ENCODE measurements at regions not wholly inside any gene's neighbourhood (a gene's known extent, or its start where the extent isn't known, plus 50 kb on each side); places are given as distances from the start of the nearest gene placed in this dataset.

DNA sequence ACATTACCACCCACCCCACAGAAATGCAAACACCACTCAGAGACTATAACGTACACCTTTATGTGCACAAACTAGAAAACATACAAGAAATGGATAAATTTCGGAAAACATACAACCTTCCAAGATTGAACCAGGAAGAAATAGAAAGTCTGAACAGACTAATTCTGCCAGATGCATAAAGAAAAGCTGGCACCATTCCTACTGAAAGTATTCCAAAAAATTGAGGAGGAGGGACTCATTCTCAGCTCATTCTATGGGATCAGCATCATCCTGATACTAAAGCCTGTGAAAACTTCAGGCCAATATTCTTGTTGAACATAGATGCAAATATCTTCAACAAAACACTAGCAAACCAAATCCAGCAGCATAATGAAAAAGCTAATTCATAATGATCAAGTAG lies 115.1 kb upstream of the CD180 start:
- TF ChIP-seq NR2C2 (CRISPR knock-in tag; IDR thresholded peaks at IDR 0.05) (no peak), TCF7 (CRISPR knock-in tag; IDR thresholded peaks at IDR 0.05; ENCODE audit: low read depth) (no peak), ZBTB21 (CRISPR knock-in tag; IDR thresholded peaks at IDR 0.05; ENCODE audit: borderline replicate concordance) (no peak), ELF4 (CRISPR knock-in tag; IDR thresholded peaks at IDR 0.05; ENCODE audit: low read depth) (no peak)
- TF ChIP-seq, protein P1, sequence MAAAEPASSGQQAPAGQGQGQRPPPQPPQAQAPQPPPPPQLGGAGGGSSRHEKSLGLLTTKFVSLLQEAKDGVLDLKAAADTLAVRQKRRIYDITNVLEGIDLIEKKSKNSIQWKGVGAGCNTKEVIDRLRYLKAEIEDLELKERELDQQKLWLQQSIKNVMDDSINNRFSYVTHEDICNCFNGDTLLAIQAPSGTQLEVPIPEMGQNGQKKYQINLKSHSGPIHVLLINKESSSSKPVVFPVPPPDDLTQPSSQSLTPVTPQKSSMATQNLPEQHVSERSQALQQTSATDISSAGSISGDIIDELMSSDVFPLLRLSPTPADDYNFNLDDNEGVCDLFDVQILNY (CRISPR knock-in tag; IDR thresholded peaks at IDR 0.05): no peak
- TF ChIP-seq, protein P2, sequence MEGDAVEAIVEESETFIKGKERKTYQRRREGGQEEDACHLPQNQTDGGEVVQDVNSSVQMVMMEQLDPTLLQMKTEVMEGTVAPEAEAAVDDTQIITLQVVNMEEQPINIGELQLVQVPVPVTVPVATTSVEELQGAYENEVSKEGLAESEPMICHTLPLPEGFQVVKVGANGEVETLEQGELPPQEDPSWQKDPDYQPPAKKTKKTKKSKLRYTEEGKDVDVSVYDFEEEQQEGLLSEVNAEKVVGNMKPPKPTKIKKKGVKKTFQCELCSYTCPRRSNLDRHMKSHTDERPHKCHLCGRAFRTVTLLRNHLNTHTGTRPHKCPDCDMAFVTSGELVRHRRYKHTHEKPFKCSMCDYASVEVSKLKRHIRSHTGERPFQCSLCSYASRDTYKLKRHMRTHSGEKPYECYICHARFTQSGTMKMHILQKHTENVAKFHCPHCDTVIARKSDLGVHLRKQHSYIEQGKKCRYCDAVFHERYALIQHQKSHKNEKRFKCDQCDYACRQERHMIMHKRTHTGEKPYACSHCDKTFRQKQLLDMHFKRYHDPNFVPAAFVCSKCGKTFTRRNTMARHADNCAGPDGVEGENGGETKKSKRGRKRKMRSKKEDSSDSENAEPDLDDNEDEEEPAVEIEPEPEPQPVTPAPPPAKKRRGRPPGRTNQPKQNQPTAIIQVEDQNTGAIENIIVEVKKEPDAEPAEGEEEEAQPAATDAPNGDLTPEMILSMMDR (IDR thresholded peaks at IDR 0.05): no peak

Data from WTC11 (cell line).